Stromal cell of bone marrow (primary cell): ENCODE measurements at regions not wholly inside any gene's neighbourhood (a gene's known extent, or its start where the extent isn't known, plus 50 kb on each side); places are given as distances from the start of the nearest gene placed in this dataset.
"Not testable (repeated sequence)": the region's sequence is repeated elsewhere in the genome, so short reads cannot be mapped to it uniquely, and the experiment has no call there.

Experiments used
- DNase-seq: peaks from one replicate; pipeline ENCODE4 v3.0.0-alpha.2; 2012; ENCODE audit warnings: low read depth

DNA sequence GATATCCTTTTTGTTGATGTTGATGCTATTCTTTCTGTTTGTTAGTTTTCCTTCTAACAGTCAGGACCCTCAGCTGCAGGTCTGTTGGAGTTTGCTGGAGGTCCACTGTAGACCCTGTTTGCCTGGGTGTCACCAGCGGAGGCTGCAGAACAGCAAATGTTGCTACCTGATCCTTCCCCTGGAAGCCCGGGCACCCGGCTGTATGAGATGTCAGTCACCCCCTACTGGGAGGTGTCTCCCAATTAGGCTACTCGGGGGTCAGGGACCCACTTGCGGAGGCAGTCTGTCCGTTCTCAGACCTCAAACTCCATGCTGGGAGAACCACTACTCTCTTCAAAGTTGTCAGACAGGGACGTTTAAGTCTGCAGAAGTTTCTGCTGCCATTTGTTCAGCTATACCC lies 383.4 kb downstream of the HLX start:
- DNase-seq: not testable (repeated sequence)

GRCh38 chr1:221263831-221264767 lies 384.9 kb downstream of the HLX start:
- peak; percentile 91 for DNase-seq

- peak; percentile 66 for DNase-seq
These were observed 385.6 kb downstream of the HLX start for GRCh38 chr1:221264848-221265247.

GRCh38 chr1:221268295-221268694 lies 389.1 kb downstream of the HLX start:
- DNase-seq: peak; percentile 95

DNA sequence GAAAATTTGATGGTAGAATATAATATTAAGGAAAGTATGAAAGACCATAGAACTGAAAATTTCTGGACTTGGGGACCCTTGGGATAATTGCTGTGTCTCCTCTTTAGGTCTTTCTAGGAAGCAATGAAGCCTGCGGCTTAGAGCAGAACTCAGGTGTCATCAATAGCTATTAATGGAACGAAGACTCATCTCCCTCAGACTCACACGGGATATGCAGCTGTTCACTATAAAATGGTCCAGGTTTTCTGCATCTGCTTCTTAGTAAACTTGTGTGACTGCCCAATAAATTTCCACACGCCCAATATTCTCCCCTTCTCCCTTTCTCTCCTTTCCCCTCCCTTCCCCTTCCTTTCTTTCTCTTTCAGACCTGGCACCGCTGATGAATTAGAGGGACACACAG lies 392.5 kb downstream of the HLX start:
- no peak for DNase-seq

DNA sequence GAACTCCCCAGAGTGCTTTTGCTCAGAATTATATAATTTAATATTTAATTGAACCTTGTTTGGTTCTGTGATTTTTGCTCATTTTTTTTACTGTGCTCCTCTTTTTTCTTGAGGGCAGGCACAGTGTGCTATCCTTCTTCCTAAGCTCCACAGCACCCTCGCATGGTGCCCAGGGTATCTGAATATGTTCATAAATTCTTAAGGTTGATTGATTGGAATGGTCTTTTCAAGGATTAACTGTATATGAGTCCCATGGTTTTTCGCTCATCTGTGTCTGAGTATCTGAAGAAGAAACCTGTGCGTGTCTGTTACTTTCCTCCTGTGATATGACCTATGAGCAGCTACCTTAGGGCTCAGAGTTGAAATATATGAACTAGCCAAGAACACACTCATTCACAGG lies 393.7 kb downstream of the HLX start:
- DNase-seq: no peak

DNA sequence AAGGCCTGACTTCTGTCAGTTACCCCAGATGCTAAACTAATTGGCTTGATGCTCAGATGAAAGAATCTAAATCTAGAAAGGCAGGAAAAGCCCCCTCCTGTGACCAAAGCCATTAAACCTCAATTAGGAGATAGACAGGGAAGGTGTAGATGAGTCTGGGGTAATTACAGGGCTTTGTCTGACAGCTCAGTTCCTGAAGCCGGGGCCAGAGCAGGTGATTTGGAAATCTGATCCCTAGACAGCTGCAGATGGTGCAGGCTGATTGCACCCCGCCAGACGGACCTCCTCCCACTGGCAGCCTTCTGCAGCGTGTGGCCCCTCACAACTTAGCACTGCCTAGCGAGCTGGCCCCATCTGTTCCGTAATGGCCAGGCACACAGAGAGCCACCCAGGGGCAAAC lies 395.1 kb downstream of the HLX start:
- DNase-seq: no peak

- DNase-seq: peak; percentile 43
These were observed 397.7 kb downstream of the HLX start for GRCh38 chr1:221276896-221277409.

GRCh38 chr1:221279146-221279545 lies 399.9 kb downstream of the HLX start:
- DNase-seq: no peak

DNA sequence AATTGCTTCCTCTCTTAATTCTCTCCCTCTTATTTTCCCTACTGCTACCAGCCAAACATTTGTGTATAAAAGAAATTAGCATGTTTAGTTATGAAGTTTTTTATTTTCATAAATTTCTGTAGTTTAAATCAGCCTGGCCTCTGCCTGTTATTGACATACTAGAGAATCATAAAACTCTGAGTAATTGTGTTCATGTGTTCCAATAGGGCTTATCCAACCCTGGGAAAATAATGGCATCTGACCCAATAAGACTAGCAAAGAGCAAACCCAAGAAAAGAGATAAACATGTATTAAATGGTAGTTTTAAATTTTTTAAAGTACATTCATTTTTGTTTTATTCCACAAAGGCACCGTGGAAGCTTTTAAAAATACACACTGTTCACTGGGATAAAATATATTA lies 404.3 kb downstream of the HLX start:
- DNase-seq: no peak

DNA sequence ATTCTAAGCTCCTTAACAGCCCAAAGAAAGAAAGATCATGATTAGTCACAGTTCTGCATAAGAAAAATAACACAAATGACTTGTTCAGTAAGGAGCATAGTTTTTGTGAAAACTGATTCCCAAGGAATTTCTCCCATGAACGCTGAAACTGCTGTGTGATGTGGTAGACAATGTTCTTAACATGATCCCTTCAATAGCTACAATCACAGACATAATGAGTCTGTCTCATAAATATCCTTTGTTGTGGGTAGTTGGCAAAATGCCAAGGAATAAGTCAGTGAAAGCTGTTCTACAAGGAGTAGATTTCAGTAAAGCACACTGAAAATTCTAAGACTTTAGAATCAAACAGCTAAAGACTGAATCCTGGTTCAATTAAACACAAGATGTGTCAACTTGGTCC lies 404.8 kb downstream of the HLX start:
- DNase-seq: peak; percentile 65

DNA sequence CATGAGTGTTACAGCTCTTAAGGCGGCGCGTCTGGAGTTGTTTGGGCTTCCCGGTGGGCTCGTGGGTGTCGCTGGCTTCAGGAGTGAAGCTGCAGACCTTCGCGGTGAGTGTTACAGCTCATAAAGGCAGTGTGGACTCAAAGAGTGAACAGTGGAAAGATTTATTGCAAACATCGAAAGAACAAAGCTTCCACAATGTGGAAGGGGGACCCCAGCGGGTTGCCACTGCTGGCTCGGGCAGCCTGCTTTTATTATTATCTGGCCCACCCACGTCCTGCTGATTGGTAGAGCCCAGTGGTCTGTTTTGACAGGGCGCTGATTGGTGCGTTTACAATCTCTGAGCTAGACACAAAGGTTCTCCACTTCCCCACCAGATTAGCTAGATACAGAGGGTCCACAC lies 405.7 kb downstream of the HLX start:
- DNase-seq: not testable (repeated sequence)

DNA sequence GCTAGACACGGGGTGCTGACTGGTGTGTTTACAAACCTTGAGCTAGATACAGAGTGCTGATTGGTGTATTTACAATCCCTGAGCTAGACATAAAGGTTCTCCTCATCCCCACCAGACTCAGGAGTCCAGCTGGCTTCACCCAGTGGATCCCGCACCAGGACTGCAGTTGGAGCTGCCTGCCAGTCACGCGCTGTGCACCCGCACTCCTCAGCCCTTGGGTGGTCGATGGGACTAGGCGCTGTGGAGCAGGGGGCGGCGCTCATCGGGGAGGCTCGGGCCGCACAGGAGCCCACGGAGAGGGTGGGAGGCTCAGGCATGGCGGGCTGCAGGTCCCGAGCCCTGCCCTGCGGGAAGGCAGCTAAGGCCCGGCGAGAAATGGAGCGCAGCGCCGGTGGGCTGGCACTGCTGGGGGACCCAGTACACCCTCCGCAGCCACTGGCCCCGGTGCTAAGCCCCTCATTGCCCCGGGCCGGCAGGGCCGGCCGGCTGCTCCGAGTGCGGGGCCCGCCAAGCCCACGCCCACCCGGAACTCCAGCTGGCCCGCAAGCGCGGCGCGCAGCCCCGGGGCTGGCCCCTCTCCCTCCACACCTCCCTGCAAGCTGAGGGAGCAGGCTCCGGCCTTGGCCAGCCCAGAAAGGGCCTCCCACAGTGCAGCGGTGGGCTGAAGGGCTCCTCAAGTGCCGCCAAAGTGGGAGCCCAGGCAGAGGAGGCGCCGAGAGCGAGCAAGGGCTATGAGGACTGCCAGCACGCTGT lies 406.4 kb downstream of the HLX start:
- not testable (repeated sequence) for DNase-seq

GRCh38 chr1:221286399-221286798 lies 407.2 kb downstream of the HLX start:
- DNase-seq: no peak

GRCh38 chr1:221289103-221289502 lies 409.9 kb downstream of the HLX start:
- no peak for DNase-seq

DNA sequence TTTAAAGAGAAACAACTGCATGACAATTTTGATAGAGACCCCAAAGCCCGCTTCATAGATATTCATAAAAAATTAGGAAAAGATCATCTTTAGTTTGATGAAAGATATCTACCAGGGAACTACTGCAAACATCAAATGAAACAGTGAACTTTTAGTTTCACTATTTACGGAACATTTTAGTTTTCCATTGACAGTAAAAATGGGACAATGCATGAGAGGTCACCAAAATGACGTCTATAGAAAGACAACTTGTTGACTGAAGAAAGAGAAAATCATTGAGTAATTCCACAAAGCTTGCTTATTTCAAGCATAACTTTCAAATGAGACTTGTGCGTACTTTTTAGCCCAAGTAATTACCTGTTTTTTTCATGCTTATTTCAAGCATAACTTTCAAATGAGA lies 411.4 kb downstream of the HLX start:
- DNase-seq: no peak

GRCh38 chr1:221291113-221291512 lies 411.9 kb downstream of the HLX start:
- DNase-seq: no peak

DNA sequence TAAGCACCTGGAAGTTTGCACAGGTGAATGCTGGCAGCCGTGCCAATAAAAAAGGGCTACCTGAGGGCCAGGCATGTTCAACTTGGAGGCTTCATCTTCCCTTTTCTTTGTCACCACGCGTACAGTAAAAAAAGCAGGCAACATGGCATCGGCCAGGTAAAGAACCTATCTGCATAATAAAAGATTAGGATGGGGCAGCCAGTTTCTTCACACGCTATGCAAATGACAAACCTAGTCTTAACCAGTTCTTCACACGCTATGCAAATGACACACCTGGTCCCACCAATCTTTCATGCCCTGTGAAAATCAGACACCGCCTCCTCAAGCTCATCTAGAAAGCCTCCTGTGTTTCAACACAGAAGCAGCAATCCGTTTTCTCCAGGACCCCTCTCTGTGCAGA lies 413.4 kb downstream of the HLX start:
- DNase-seq: no peak

DNA sequence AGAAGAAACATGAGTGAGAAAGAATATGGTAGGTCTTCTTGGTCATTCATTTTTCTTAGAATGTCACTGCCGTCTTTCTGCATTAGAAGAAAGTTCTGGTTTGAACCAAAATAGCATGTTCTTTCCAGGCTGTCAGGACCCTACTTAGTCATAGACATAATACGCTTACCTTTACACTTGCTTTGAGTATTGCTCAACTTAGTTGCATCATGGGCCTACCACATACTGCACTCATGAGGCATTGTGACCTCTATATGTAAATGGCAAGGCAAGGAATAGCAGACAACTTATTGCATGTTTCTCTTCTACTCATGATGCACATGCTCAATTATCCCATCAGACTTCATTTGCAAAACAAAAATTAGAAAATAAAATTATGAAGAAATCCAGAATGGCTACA lies 415.0 kb downstream of the HLX start:
- no peak for DNase-seq

- no peak for DNase-seq
These were observed 423.1 kb downstream of the HLX start for GRCh38 chr1:221302357-221302756.

DNA sequence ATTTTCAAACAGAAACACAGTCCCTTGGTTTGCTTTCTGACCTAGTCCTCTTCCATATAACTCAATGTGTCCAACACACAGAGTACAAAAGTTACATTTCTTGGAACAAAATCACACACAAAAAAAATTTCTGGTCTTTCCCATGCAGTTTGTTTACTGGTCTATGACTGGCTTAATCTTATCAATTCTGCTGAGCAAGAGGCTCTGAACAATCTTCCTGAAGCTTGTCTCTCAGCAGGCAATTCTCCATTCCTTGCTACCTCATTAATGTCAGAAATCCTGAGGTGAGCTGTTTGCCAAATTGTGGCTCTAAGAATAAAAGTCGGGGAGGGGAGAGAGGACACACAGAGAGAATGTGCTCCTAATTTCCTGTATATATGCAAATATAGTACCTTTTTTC lies 423.6 kb downstream of the HLX start:
- no peak for DNase-seq

DNA sequence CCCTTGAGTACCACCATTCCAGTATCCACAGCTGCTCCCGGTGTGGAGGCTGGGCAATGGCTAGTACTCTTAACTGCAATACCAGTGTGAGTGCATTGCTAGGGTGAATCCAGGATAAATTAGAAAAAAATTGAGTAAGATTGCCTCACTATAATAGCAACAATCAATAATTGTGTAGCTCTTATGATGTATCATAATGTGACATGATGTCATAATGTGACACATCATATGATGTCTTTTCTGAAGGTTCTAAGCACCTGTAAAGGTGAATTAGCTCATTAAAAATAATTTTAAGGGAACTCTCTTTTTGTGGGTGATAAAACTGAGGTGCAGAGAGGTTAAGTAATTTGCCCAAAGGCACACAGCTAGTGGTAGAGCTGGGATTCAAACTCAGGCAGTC lies 424.4 kb downstream of the HLX start:
- DNase-seq: no peak

DNA sequence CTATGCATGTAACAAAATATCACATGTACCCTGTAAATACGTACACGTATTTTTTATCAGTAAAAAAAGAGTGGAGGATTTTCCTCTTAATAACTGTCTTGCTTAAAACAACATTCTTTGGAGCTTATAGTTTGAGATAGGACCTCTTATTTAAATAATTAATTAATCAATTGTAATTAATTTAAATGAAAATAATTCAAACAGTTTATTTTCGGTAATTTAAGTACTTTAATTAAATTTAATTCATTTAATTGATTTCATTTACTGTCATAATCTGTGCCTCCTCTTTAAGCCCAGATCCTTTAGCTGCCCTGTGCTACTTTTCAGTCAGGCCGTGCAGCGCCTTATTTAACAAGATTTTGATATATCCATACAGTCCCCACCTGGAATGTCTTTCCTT lies 427.0 kb downstream of the HLX start:
- DNase-seq: no peak
